Endothelial cell (in vitro differentiated cells): ENCODE measurements at regions not wholly inside any gene's neighbourhood (a gene's known extent, or its start where the extent isn't known, plus 50 kb on each side); places are given as distances from the start of the nearest gene placed in this dataset.

Experiments used
- DNase-seq: peaks from one replicate; pipeline ENCODE4 v3.0.0; 2021; ENCODE audit warnings: low spot score
- H3K27ac Mint-ChIP-seq: one replicate; pipeline ENCODE4 v1.8.0; 2021; ENCODE audit warnings: mixed read lengths, inconsistent platforms; ENCODE audit not compliant: unreplicated experiment
- H3K27me3 Mint-ChIP-seq: one replicate; pipeline ENCODE4 v1.8.0; 2021; ENCODE audit warnings: mild to moderate bottlenecking, moderate library complexity, mixed read lengths, inconsistent platforms; ENCODE audit not compliant: unreplicated experiment
- H3K36me3 Mint-ChIP-seq: one replicate; pipeline ENCODE4 v1.8.0; 2021; ENCODE audit warnings: mild to moderate bottlenecking, low read depth, mixed read lengths, inconsistent platforms; ENCODE audit not compliant: unreplicated experiment
- H3K4me1 Mint-ChIP-seq: one replicate; pipeline ENCODE4 v1.8.0; 2021; ENCODE audit warnings: mild to moderate bottlenecking, mixed read lengths, inconsistent platforms; ENCODE audit not compliant: unreplicated experiment
- H3K4me3 Mint-ChIP-seq: one replicate; pipeline ENCODE4 v1.8.0; 2021; ENCODE audit warnings: mild to moderate bottlenecking, mixed read lengths, inconsistent platforms; ENCODE audit not compliant: unreplicated experiment
- H3K9me3 Mint-ChIP-seq: one replicate; pipeline ENCODE4 v1.8.0; 2021; ENCODE audit warnings: mixed read lengths, inconsistent platforms; ENCODE audit not compliant: unreplicated experiment
- CTCF ChIP-seq: fragments of 200-600 bp; sonication (generic); IDR thresholded peaks from one replicate; pipeline ENCODE4 v1.5.0; 2021; ENCODE audit warnings: antibody characterized with exemption; ENCODE audit not compliant: unreplicated experiment

GRCh38 chr5:77146896-77147295 is 59.8 kb upstream of the ZBED3 start:
- TF ChIP-seq CTCF, result no peak
- no peak overlapping the region for H3K4me3 Mint-ChIP-seq
- no peak overlapping the region for H3K27ac Mint-ChIP-seq
- H3K9me3 Mint-ChIP-seq, result no peaks in the 10 kb centered on the region
- H3K36me3 Mint-ChIP-seq, result no peaks in the 10 kb centered on the region
- no peaks in the 10 kb centered on the region for H3K27me3 Mint-ChIP-seq
- DNase-seq, result no peak
- peaks cover 2% of the 10 kb centered on the region for H3K4me1 Mint-ChIP-seq

GRCh38 chr5:77145666-77146065 is 58.6 kb upstream of the ZBED3 start:
- no peak overlapping the region for H3K27ac Mint-ChIP-seq
- no peak for DNase-seq
- no peak for TF ChIP-seq CTCF
- no peaks in the 10 kb centered on the region for H3K36me3 Mint-ChIP-seq
- no peak overlapping the region for H3K4me3 Mint-ChIP-seq
- H3K9me3 Mint-ChIP-seq, result no peaks in the 10 kb centered on the region
- peaks cover 2% of the 10 kb centered on the region for H3K4me1 Mint-ChIP-seq
- no peaks in the 10 kb centered on the region for H3K27me3 Mint-ChIP-seq

GRCh38 chr5:77144837-77145139 is 57.7 kb upstream of the ZBED3 start:
- H3K4me1 Mint-ChIP-seq, result peaks cover 2% of the 10 kb centered on the region
- no peaks in the 10 kb centered on the region for H3K9me3 Mint-ChIP-seq
- no peak overlapping the region for H3K4me3 Mint-ChIP-seq
- no peak overlapping the region for H3K27ac Mint-ChIP-seq
- peak; percentile 7 for TF ChIP-seq CTCF
- no peaks in the 10 kb centered on the region for H3K27me3 Mint-ChIP-seq
- H3K36me3 Mint-ChIP-seq, result no peaks in the 10 kb centered on the region
- no peak for DNase-seq

- Mint-ChIP-seq H3K4me1 (peaks cover 2% of the 10 kb centered on the region), H3K4me3 (no peak overlapping the region), H3K9me3 (no peaks in the 10 kb centered on the region), H3K27ac (no peak overlapping the region), H3K27me3 (no peaks in the 10 kb centered on the region), H3K36me3 (no peaks in the 10 kb centered on the region)
- peak; percentile 73 for DNase-seq
- peak; percentile 86 for TF ChIP-seq CTCF
These were observed 57.1 kb upstream of the ZBED3 start for GRCh38 chr5:77143998-77144836.

- no peaks in the 10 kb centered on the region for H3K9me3 Mint-ChIP-seq
- H3K4me3 Mint-ChIP-seq, result no peak overlapping the region
- peaks cover 7% of the 10 kb centered on the region for H3K4me1 Mint-ChIP-seq
- no peaks in the 10 kb centered on the region for H3K27me3 Mint-ChIP-seq
- DNase-seq, result no peak
- no peak overlapping the region for H3K27ac Mint-ChIP-seq
- no peak for TF ChIP-seq CTCF
- no peaks in the 10 kb centered on the region for H3K36me3 Mint-ChIP-seq
These were observed 53.3 kb upstream of the ZBED3 start for GRCh38 chr5:77140350-77140749.
